Astrocyte of the spinal cord (primary cell): ENCODE measurements at regions not wholly inside any gene's neighbourhood (a gene's known extent, or its start where the extent isn't known, plus 50 kb on each side); places are given as distances from the start of the nearest gene placed in this dataset.
A peak's percentile ranks its signal among the peaks of the same experiment; 100 is the strongest.

Experiments
- DNase-seq: peaks from one replicate; pipeline ENCODE4 v3.0.0; 2011; ENCODE audit warnings: low read depth, low spot score
- H3K4me3 ChIP-seq: 2 replicates; pipeline ENCODE4 v1.5.1; 2011; ENCODE audit warnings: low read depth, mild to moderate bottlenecking, low read length, moderate library complexity
- in situ Hi-C: cut with HindIII; loops from 2 replicates; pipeline ENCODE4 v1.10.0; 2017; ENCODE audit warnings: low sequenced_read_pairs
- TF ChIP-seq, protein P1 (sequence below): IDR thresholded peaks from 2 replicates; pipeline ENCODE4 v1.5.1; 2012; ENCODE audit warnings: low read depth, mild to moderate bottlenecking, low read length, inconsistent platforms

DNA sequence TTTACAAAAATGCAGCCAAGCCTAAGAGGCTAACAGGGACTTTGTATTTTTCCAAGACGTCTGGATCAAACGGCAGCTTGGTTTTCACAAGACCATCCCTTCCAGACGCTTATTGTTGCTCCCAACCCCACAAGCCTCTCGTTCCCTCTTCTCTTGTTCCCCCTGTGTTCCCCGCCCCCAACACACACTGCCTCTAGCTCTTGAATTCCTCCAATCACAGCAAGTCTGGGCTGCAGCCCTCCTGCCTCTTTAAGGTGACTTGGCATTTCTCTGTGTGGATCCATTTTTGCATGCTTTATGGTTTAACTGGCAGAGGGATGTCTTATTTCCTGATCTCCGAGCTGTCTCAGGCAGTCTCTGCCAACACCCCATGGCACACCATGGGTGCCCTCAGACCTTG, 182.2 kb downstream of the ABHD5 start:
- in situ Hi-C loops: no loop called here
- no peak overlapping the region for H3K4me3 ChIP-seq
- TF ChIP-seq, protein P1, sequence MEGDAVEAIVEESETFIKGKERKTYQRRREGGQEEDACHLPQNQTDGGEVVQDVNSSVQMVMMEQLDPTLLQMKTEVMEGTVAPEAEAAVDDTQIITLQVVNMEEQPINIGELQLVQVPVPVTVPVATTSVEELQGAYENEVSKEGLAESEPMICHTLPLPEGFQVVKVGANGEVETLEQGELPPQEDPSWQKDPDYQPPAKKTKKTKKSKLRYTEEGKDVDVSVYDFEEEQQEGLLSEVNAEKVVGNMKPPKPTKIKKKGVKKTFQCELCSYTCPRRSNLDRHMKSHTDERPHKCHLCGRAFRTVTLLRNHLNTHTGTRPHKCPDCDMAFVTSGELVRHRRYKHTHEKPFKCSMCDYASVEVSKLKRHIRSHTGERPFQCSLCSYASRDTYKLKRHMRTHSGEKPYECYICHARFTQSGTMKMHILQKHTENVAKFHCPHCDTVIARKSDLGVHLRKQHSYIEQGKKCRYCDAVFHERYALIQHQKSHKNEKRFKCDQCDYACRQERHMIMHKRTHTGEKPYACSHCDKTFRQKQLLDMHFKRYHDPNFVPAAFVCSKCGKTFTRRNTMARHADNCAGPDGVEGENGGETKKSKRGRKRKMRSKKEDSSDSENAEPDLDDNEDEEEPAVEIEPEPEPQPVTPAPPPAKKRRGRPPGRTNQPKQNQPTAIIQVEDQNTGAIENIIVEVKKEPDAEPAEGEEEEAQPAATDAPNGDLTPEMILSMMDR: no peak
- peak; percentile 80 for DNase-seq

DNA sequence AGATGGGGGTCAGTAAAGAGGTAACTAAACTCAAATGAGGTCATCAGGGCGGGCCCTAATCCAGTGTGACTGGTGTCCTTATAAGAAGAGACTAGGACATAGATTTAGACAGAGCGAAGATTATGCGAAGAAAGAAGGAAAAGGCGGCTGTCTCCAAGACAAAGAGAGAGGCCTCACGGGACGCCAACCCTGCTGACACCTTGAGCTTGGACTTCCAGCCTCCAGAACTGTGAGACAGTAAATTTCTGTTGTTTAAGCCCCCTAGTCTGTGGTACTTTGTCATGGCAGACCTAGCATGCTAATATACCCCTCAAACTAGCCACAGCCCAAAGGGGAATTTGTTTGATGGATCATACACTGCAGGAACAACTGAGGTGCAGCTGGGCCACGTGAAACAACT, 183.0 kb downstream of the ABHD5 start:
- in situ Hi-C loops: no loop called here
- no peak overlapping the region for H3K4me3 ChIP-seq
- TF ChIP-seq, protein P1: no peak
- no peak for DNase-seq

DNA sequence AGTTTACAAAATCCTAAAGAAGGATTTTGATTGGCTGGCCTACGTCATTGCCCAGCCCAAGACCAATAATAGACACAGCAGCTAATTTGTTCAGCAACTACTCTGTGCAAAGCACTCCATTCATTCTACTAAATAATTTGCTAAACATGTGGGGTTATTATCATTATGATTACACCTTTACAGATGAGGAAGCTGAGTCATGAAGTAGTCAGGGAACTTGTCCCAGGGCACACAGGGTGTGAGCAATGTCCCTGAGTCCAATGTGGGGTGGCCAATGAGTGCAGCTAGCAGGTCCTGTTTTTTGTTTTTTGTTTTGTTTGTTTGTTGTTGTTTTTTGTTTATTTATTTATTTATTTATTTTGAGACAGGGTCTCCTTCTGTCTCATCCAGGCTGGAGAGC, 183.6 kb downstream of the ABHD5 start:
- TF ChIP-seq, protein P1: no peak
- H3K4me3 ChIP-seq: no peak overlapping the region
- DNase-seq: no peak
- in situ Hi-C loops: no loop called here

DNA sequence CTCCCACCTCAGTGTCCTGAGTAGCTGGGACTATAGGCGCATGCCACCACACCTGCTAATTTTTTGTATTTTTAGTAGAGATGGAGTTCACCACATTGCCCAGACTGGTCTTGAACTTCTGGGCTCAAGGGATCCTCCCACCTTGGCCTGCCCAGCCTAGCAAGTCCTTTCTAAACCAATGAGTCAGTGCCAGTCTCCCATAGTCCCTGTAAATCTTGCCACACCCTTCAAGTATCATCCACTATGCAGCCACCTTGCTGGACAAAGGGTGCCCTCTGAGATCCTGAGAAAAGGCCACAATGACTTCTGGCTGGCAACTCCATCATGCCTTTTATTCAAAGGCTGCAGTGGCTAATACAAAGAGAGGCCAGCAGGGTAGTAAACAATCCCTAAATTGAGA, 184.0 kb downstream of the ABHD5 start:
- in situ Hi-C loops: no loop called here
- DNase-seq: no peak
- TF ChIP-seq, protein P1: no peak
- no peak overlapping the region for H3K4me3 ChIP-seq

DNA sequence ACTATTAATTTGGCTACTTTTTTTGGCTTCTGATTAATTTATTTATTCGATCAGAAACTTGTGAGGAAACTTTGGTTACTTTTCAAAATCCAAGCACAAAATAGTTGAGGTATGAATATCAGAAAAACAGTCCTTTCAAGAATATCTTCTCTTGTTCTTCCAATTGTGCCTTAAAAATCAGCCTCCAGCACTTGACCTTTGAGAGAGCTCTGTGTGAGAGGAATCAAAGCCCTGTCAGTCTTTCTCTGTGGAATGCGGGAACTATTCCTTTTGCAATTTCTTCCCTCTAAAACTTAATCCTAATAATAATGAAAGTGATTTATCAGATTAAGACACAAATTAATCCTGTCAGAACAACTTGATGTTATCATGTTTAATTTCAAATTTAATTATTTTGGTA, 185.9 kb downstream of the ABHD5 start:
- in situ Hi-C loops: no loop called here
- DNase-seq: no peak
- H3K4me3 ChIP-seq: no peak overlapping the region

DNA sequence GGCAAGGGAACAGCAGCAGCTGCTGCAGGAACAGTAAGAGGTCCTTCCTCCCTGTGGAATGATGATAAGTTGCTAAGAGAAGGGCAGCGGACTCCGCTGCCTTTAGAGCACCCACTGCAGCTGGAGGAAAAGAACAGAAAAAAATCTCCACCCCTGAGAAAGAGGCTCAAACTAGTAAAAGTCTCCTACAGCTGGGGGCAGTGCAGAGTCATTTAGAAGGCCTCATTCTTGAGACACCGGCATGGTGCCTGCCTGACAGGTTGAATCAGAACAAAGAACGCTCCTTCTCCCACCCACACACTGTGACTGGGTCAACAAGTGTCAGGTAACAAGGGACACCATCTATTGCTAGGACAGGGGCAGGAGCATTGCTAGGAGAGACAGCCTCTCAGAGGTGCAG, 188.4 kb downstream of the ABHD5 start:
- in situ Hi-C loops: no loop called here
- DNase-seq: no peak
- TF ChIP-seq, protein P1: peak; percentile 42
- H3K4me3 ChIP-seq: no peak overlapping the region

More for the DNA sequence above, 185.9 kb downstream of the ABHD5 start:
- TF ChIP-seq, protein P1: no peak
